ENCODE measurements at regions not wholly inside any gene's neighbourhood (a gene's known extent, or its start where the extent isn't known, plus 50 kb on each side); places are given as distances from the start of the nearest gene placed in this dataset.

DNA sequence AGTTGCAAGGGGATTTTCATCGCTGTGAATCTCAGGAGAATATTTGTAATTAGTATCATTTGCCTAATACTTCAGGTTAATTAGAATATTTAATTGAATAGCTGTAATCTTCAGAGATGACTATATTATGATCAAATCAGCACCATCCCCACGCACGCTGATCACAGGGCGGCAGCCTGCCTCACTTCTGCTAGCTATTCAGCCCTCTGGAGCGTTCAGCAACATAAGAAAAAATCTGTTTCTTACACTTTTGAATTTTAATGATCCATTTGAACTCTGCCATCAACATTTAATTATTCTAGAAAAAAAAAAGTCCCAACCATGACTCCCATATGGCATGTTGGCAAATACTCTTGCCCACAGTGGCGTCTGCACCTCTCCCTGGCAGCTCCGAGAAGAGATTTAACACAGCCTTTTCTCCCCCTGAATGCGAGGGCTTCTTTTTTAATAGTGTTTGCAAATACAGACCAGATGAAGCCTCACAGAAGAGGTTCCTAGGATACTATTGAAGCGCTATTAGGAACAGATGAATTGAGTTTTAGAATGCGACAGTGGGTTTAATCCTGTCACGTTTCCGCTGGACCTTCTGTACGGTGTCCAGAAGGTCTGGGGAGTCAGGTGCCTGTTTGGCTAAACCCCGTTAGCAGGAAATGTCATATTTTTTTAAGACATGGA lies 731.9 kb upstream of the SALL3 start:
- TF ChIP-seq, protein P1, sequence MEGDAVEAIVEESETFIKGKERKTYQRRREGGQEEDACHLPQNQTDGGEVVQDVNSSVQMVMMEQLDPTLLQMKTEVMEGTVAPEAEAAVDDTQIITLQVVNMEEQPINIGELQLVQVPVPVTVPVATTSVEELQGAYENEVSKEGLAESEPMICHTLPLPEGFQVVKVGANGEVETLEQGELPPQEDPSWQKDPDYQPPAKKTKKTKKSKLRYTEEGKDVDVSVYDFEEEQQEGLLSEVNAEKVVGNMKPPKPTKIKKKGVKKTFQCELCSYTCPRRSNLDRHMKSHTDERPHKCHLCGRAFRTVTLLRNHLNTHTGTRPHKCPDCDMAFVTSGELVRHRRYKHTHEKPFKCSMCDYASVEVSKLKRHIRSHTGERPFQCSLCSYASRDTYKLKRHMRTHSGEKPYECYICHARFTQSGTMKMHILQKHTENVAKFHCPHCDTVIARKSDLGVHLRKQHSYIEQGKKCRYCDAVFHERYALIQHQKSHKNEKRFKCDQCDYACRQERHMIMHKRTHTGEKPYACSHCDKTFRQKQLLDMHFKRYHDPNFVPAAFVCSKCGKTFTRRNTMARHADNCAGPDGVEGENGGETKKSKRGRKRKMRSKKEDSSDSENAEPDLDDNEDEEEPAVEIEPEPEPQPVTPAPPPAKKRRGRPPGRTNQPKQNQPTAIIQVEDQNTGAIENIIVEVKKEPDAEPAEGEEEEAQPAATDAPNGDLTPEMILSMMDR (IDR thresholded peaks at IDR 0.05): no peak
- no peak for TF ChIP-seq POLR2A (IDR thresholded peaks at IDR 0.05)

Measured in vagina (tissue), 2 donors.